ENCODE measurements at regions not wholly inside any gene's neighbourhood (a gene's known extent, or its start where the extent isn't known, plus 50 kb on each side); places are given as distances from the start of the nearest gene placed in this dataset.

DNA sequence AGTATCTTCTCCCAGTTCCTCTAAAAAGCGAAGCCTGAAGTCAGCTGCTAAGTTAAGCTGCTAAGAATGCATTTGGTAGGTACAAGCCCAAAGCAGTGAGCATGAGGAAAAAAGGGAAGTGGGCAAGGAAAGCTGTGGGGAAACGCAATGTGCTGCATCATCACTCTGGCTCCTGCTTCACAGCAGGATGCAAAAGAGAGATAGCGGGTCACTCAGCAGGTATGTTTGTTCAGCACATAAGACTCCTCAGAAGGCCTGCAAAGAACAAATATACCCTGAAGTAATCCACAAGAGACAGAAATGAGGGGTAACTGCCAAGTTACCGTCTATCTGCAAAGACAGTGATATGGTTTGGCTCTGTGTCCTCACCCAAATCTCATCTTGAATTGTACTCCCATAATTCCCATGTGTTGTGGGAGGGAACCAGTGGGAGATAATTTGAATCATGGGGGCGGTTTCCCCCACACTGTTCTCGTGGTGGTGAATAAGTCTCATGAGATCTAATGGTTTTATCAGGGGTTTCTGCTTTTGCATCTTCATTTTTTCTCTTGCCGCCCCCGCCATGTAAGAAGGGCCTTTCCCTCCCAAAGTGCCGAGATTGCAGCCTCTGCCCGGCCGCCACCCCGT lies 127.4 kb upstream of the EGLN3 start:
- H4K20me1 ChIP-seq: no peaks in the 10 kb centered on the region
- no peak for TF ChIP-seq Cebpa-rat (IDR thresholded peaks at IDR 0.05)
- peaks cover 6 to 20% (median 12%) of the 10 kb centered on the region in 10 experiments; a peak in 19 of 20 replicates for H3K4me1 ChIP-seq
- no peak overlapping the region for H3K27ac ChIP-seq
- H3K9ac ChIP-seq: no peak overlapping the region
- H3K4me2 ChIP-seq: peak overlapping the region in 5 of 11 experiments; percentile 8 to 65 (median 22); a peak in 7 of 22 replicates
- no peaks in the 10 kb centered on the region for H3K36me3 ChIP-seq
- H3K4me3 ChIP-seq: no peak overlapping the region
- H3K27me3 ChIP-seq: no peaks in the 10 kb centered on the region
- peaks cover 0 to under 1% (median 0%) of the 10 kb centered on the region in 11 experiments; a peak in 2 of 22 replicates for H3K9me3 ChIP-seq (replicated peaks in 1 of 11)

DNA sequence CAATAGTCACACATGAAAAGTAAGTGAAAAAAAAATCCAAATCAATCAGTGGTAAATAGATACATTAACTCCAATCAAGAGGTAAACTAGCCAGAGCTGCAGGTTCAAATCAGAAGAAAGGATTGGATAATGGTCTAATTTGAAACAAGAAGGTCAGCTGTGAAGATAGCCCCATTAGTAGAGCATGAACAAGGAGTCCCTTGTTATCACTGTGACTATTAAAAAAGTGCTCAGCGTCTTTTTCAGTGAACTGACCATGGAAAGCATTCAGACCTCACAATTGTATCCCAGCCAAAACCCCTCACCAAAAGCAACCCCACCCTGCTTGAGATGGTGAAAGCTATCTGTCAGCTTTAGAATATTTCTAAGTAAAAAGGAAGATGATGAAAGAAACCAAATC lies 125.0 kb upstream of the EGLN3 start:
- Histone ChIP-seq H3K27me3 (no peaks in the 10 kb centered on the region), H4K20me1 (no peaks in the 10 kb centered on the region), H3K4me2 (peak overlapping the region in 2 of 11 experiments; percentile 20 to 43; a peak in 1 of 22 replicates), H3K36me3 (no peaks in the 10 kb centered on the region), H3K9me3 (replicated peaks in 1 of 11) (peaks cover 7 to 19% (median 15%) of the 10 kb centered on the region in 11 experiments; a peak in 20 of 22 replicates), H3K4me3 (no peak overlapping the region), H3K4me1 (peaks cover 6 to 20% (median 12%) of the 10 kb centered on the region in 10 experiments; a peak in 19 of 20 replicates), H3K9ac (no peak overlapping the region), H3K27ac (no peak overlapping the region)
- TF ChIP-seq Cebpa-rat (IDR thresholded peaks at IDR 0.05): no peak

DNA sequence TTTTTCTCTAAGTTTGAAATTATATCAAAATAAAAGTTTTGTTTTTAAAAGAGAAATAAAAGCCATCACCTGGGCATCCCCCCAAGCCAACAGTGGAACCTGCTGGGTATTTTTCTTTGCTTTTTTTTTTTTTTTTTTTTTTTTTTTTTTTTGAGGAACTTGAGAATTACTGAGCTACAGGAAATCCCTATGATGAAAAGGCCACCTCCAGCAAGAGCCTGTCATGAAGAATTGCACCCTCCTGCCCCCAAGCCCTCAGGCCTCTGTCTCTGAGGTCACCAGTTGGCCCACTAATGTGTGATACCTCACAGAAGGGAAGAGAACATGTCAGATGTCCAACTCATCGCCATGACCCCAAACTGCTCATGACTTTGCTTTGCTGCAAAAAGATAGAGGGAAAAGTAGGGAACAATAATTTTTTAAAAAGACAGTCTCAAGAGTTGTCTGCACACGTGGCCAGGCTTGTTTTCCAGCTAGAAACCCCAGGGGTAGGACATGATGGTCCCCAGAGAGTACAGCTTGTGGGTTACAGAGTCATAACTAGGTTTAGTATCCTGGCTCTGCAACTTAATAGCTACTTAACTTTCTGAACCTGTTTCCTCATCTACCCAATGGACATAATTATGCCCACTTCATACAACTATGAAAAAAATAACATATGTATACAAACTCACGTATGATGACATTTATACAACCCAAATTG lies 124.3 kb upstream of the EGLN3 start:
- peak overlapping the region in 9 of 11 experiments; percentile 19 to 45 (median 30); a peak in 17 of 22 replicates for H3K4me2 ChIP-seq
- no peaks in the 10 kb centered on the region for H4K20me1 ChIP-seq
- peaks cover 7 to 19% (median 15%) of the 10 kb centered on the region in 11 experiments; a peak in 20 of 22 replicates for H3K9me3 ChIP-seq (replicated peaks in 1 of 11)
- no peak overlapping the region for H3K27ac ChIP-seq
- no peak overlapping the region for H3K4me3 ChIP-seq
- H3K27me3 ChIP-seq: no peaks in the 10 kb centered on the region
- TF ChIP-seq Cebpa-rat (IDR thresholded peaks at IDR 0.05): no peak
- H3K9ac ChIP-seq: no peak overlapping the region
- peaks cover 6 to 20% (median 12%) of the 10 kb centered on the region in 10 experiments; a peak in 19 of 20 replicates for H3K4me1 ChIP-seq
- no peaks in the 10 kb centered on the region for H3K36me3 ChIP-seq

DNA sequence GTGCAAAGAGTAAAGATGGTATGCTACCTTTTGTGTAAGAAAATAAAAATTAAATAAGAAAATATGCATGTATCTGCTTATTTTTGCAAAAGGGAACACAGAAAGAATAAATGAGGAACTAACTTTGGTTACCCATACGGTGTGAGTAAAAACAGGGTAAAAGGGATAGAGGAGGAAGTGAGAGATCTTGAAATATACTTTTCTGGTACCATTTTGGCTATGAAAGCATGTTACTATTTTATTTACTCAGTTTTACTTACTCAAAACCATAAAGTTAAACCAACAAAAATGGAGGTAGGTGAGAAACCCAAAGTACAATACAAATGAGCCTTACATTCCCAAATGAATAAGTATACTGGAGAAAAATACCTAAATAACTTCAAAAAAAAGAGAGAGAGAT lies 122.0 kb upstream of the EGLN3 start:
- H3K4me3 ChIP-seq: no peak overlapping the region
- no peak overlapping the region for H3K9ac ChIP-seq
- peaks cover 6 to 14% (median 10%) of the 10 kb centered on the region in 10 experiments; a peak in 19 of 20 replicates for H3K4me1 ChIP-seq
- TF ChIP-seq Cebpa-rat (IDR thresholded peaks at IDR 0.05): no peak
- H3K36me3 ChIP-seq: no peaks in the 10 kb centered on the region
- H3K9me3 ChIP-seq (replicated peaks in 1 of 11): peaks cover 7 to 19% (median 15%) of the 10 kb centered on the region in 11 experiments; a peak in 20 of 22 replicates
- H3K27me3 ChIP-seq: no peaks in the 10 kb centered on the region
- H3K27ac ChIP-seq: no peak overlapping the region
- H3K4me2 ChIP-seq: no peak overlapping the region
- no peaks in the 10 kb centered on the region for H4K20me1 ChIP-seq

DNA sequence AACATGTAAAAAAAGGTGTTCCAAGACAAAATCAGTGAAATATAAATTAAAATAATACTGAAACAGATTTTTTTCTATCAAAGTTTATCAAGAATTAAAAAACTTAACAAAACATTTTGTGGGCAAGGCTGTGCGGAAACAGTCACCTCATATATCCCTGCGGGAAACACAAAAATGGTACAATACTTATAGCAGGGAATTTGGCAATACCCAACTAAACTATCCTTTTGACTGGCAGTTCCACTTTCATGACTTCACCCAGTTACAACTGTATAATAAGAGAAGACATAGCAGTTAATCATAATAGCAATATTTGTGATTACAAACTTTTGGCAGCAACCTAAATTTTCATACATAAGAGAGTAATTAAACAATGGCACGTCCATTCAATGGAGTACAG lies 121.5 kb upstream of the EGLN3 start:
- peaks cover 7 to 19% (median 15%) of the 10 kb centered on the region in 11 experiments; a peak in 20 of 22 replicates for H3K9me3 ChIP-seq (replicated peaks in 1 of 11)
- no peaks in the 10 kb centered on the region for H3K36me3 ChIP-seq
- H3K4me1 ChIP-seq: peaks cover 5 to 11% (median 8%) of the 10 kb centered on the region in 10 experiments; a peak in 19 of 20 replicates
- H3K4me2 ChIP-seq: no peak overlapping the region
- no peaks in the 10 kb centered on the region for H3K27me3 ChIP-seq
- no peak overlapping the region for H3K4me3 ChIP-seq
- no peak overlapping the region for H3K9ac ChIP-seq
- no peak for TF ChIP-seq Cebpa-rat (IDR thresholded peaks at IDR 0.05)
- no peaks in the 10 kb centered on the region for H4K20me1 ChIP-seq
- H3K27ac ChIP-seq: no peak overlapping the region

DNA sequence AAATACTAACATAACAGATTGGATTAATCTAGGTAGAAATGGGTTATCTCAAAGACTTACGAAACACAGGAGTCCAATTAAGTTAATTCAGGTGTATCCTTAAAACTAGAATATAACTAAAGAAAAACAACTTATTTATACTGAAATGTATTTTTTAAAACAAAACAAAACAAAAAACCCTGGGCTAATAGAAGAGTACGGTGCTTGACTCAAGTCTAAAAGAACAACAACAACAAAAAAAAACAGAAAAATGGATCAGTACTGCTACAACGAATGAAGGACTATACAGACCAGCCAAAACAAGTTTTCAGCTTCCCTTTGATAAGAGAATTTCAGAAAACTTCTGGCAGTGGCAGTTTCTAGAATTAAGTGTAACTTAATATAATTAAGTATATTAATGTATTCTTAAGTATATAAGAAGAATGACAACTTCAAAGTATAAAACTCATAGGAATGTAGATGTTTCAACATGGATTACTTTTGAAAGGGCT lies 120.1 kb upstream of the EGLN3 start:
- H3K27ac ChIP-seq: no peak overlapping the region
- H3K9me3 ChIP-seq (replicated peaks in 1 of 11): peaks cover 7 to 19% (median 15%) of the 10 kb centered on the region in 11 experiments; a peak in 20 of 22 replicates
- H3K4me3 ChIP-seq: no peak overlapping the region
- no peak overlapping the region for H3K4me2 ChIP-seq
- no peaks in the 10 kb centered on the region for H4K20me1 ChIP-seq
- TF ChIP-seq Cebpa-rat (IDR thresholded peaks at IDR 0.05): no peak
- H3K9ac ChIP-seq: no peak overlapping the region
- peaks cover 5 to 11% (median 6%) of the 10 kb centered on the region in 10 experiments; a peak in 17 of 20 replicates for H3K4me1 ChIP-seq
- H3K27me3 ChIP-seq: no peaks in the 10 kb centered on the region
- no peaks in the 10 kb centered on the region for H3K36me3 ChIP-seq

DNA sequence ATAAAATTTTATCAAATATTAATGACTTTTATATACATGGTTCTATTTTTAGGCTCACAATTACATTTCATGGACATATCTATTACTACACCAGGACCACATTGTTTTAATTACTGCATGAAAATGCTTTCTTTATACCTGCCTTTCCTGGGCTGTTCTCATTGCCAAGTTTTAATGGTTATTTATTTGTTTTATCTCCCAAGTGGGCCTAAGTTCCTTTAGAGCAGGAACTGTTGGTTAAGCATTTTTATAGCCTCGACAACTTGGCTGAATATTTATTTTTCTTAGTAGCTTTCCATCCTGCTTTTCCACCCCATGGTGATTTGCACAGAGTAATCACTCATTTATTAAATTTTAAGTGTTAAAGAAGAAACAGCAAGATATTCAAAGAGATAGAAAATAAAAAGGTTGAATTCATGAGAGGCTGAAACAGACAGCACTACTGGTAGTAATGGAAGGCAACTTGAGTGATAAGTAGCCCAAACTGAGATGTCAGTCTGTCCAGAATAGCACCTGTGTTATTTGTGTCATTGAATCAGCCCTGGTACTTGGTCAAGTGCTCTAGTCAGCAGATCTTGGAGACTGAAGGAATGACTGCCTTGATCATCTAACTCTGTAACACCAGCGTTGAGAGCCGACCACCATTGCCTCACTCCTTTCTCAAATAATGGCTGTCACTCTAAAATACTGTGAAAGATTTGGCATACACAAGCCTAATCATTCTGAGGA lies 119.1 kb upstream of the EGLN3 start:
- no peak overlapping the region for H3K4me2 ChIP-seq
- H3K4me3 ChIP-seq: no peak overlapping the region
- no peak for TF ChIP-seq Cebpa-rat (IDR thresholded peaks at IDR 0.05)
- no peak overlapping the region for H3K27ac ChIP-seq
- H3K36me3 ChIP-seq: no peaks in the 10 kb centered on the region
- peaks cover 7 to 19% (median 15%) of the 10 kb centered on the region in 11 experiments; a peak in 20 of 22 replicates for H3K9me3 ChIP-seq (replicated peaks in 1 of 11)
- H3K9ac ChIP-seq: no peak overlapping the region
- peaks cover under 1 to 3% (median 1%) of the 10 kb centered on the region in 10 experiments; a peak in 15 of 20 replicates for H3K4me1 ChIP-seq
- H3K27me3 ChIP-seq: no peaks in the 10 kb centered on the region
- no peaks in the 10 kb centered on the region for H4K20me1 ChIP-seq

DNA sequence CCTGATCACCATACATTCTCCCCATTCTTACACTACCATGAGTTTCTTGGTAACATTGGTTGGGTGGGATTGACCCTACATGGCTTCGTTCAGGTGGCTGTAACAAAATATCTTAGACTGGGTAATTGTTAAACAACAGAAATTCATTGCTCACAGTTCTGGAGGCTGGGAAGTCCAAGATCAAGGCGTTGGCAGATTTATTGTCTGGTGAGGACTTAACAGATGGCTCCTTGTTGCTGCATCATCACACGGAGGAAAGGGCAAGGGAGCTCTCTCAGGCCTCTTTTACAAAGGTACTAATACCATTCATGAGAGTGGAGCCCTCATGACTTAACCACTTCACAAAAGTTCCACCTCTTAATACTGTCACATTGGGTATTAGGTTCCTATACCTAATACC lies 116.7 kb upstream of the EGLN3 start:
- Histone ChIP-seq H3K4me1 (no peaks in the 10 kb centered on the region), H3K27me3 (no peaks in the 10 kb centered on the region), H3K4me3 (no peak overlapping the region), H3K4me2 (no peak overlapping the region), H3K9ac (no peak overlapping the region), H4K20me1 (no peaks in the 10 kb centered on the region), H3K9me3 (replicated peaks in 1 of 11) (peaks cover 3 to 13% (median 11%) of the 10 kb centered on the region in 11 experiments; a peak in 20 of 22 replicates), H3K27ac (no peak overlapping the region), H3K36me3 (no peaks in the 10 kb centered on the region)
- TF ChIP-seq Cebpa-rat (IDR thresholded peaks at IDR 0.05): no peak

Data from BLaER1 treated with 17β-estradiol and CSF1 and Interleukin-3, amounts not matched to agents 10 nM and 100 nM (cell line).